H1 (cell line): ENCODE measurements at regions not wholly inside any gene's neighbourhood (a gene's known extent, or its start where the extent isn't known, plus 50 kb on each side); places are given as distances from the start of the nearest gene placed in this dataset.

Experiments
- CBX5 ChIP-seq: fragments of 300-800, 300-1000 bp; sonication (generic); IDR thresholded peaks from 2 replicates; pipeline ENCODE4 v1.7.1; 2016; ENCODE audit warnings: antibody characterized with exemption, low read length, low read depth
- NRF1 ChIP-seq: IDR thresholded peaks from 2 replicates; pipeline ENCODE4 v1.6.1; 2011; ENCODE audit warnings: mild to moderate bottlenecking, low read depth, low read length, improper control_type of control experiment

- TF ChIP-seq NRF1, result no peak
- TF ChIP-seq CBX5, result no peak
- TF ChIP-seq, all 59 proteins: peak for 0
Measured at GRCh38 chr22:22704156-22704946, 59.9 kb downstream of the GGTLC2 start (continued).
